ENCODE measurements at regions not wholly inside any gene's neighbourhood (a gene's known extent, or its start where the extent isn't known, plus 50 kb on each side); places are given as distances from the start of the nearest gene placed in this dataset.

DNA sequence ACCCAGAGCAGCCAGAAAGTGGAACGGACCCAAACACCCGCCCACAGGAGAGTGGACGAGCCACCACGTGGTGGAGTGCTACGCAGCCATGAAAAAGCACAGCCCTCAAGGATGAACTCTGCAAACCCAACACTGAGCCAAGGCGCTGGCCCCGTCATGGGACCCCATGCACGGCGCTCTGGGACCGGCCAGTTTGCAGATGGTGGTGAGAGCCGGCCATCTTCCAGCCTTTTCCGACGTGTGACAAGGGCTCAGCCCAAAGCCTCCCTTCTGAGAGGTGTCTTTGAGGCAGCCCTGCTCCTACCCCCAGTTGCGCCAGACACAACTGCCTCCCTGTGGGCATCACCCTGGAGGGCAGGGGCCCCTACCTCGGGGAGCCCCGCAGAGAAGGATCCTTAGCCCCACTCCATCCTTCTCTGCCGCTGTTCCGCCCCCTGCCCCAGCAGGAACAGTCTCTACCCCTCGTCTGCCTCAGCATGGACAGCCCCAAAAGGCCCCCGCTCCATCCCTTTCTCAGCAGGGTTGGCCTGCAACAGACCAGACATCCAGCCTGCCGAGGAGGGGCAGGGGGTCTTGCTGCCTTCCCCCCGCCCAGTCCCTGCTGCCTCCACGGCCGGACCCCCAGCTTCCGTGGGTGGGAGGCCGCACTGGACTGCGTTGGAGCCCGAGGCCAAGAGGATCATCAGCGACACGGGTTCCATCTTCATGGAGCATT is 75.7 kb downstream of the MICALL2 start:
- no peaks in the 10 kb centered on the region for H3K4me1 Mint-ChIP-seq (ENCODE audit: low read depth in 2 of 2)
- DNase-seq (ENCODE audit: low spot score), result no peak
- no peak overlapping the region for H3K27ac Mint-ChIP-seq
- ATAC-seq, result peak in 1 of 2 donors; percentile 2
- peaks cover 10 to 14% of the 10 kb centered on the region in 2 donors for H3K27me3 Mint-ChIP-seq
- no peak overlapping the region for H3K4me3 Mint-ChIP-seq
- H3K9me3 Mint-ChIP-seq, result no peaks in the 10 kb centered on the region
- H3K36me3 Mint-ChIP-seq, result no peaks in the 10 kb centered on the region

DNA sequence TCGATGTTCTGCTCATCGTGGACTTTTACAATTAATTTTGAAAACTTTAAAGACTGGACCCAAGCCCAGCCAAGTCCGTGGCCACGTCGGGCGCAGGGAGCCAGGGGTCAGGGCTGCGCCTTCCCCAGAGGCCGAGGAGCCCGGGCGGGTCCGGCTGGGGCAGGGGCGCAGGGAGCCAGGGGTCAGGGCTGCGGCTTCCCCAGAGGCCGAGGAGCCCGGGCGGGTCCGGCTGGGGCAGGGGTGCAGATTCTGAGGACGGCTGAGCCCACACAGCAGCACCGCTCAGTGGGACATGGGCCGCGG is 75.2 kb downstream of the MICALL2 start:
- ATAC-seq, result no peak
- peaks cover 10 to 17% of the 10 kb centered on the region in 2 donors for H3K27me3 Mint-ChIP-seq
- no peaks in the 10 kb centered on the region for H3K9me3 Mint-ChIP-seq
- no peak overlapping the region for H3K27ac Mint-ChIP-seq
- H3K36me3 Mint-ChIP-seq, result no peaks in the 10 kb centered on the region
- no peak overlapping the region for H3K4me3 Mint-ChIP-seq
- no peak for DNase-seq (ENCODE audit: low spot score)
- no peaks in the 10 kb centered on the region for H3K4me1 Mint-ChIP-seq (ENCODE audit: low read depth in 2 of 2)
